GM19023 (cell line): ENCODE measurements at regions not wholly inside any gene's neighbourhood (a gene's known extent, or its start where the extent isn't known, plus 50 kb on each side); places are given as distances from the start of the nearest gene placed in this dataset.
"Not testable (repeated sequence)": the region's sequence is repeated elsewhere in the genome, so short reads cannot be mapped to it uniquely, and the experiment has no call there.

Experiments
- ATAC-seq: cut with Tn5 transposase; IDR thresholded peaks from one replicate; pipeline ENCODE4 v1.9.1; 2021; ENCODE audit warnings: mild to moderate bottlenecking, moderate library complexity; ENCODE audit not compliant: unreplicated experiment

GRCh38 chr9:41771693-41772092 is 357.5 kb downstream of the CNTNAP3B start:
- not testable (repeated sequence) for ATAC-seq

GRCh38 chr9:41754822-41755221 is 374.4 kb downstream of the CNTNAP3B start:
- not testable (repeated sequence) for ATAC-seq

- not testable (repeated sequence) for ATAC-seq
Measured at GRCh38 chr9:41754403-41754802, 374.8 kb downstream of the CNTNAP3B start.

GRCh38 chr9:41741897-41742296 is 387.3 kb downstream of the CNTNAP3B start:
- ATAC-seq: not testable (repeated sequence)

- not testable (repeated sequence) for ATAC-seq
Measured at GRCh38 chr9:41741173-41741572, 388.1 kb downstream of the CNTNAP3B start.

GRCh38 chr9:41738681-41739080 is 390.5 kb downstream of the CNTNAP3B start:
- not testable (repeated sequence) for ATAC-seq

- not testable (repeated sequence) for ATAC-seq
Measured at GRCh38 chr9:41699190-41699589, 430.0 kb downstream of the CNTNAP3B start.

GRCh38 chr9:41697080-41697479 is 432.1 kb downstream of the CNTNAP3B start:
- ATAC-seq: not testable (repeated sequence)

- ATAC-seq: not testable (repeated sequence)
Measured at GRCh38 chr9:41679312-41679711, 449.9 kb downstream of the CNTNAP3B start.

- not testable (repeated sequence) for ATAC-seq
Measured at GRCh38 chr9:41663497-41664036, 465.7 kb downstream of the CNTNAP3B start.

- ATAC-seq: not testable (repeated sequence)
Measured at GRCh38 chr9:41658706-41659105, 469.6 kb upstream of the ZNG1F start.

- not testable (repeated sequence) for ATAC-seq
Measured at GRCh38 chr9:41658116-41658515, 469.0 kb upstream of the ZNG1F start.

- ATAC-seq: not testable (repeated sequence)
Measured at GRCh38 chr9:41657141-41657540, 468.0 kb upstream of the ZNG1F start.

GRCh38 chr9:41655071-41655554 is 466.0 kb upstream of the ZNG1F start:
- not testable (repeated sequence) for ATAC-seq

GRCh38 chr9:41654349-41654748 is 465.2 kb upstream of the ZNG1F start:
- ATAC-seq: not testable (repeated sequence)

GRCh38 chr9:41653560-41654340 is 464.6 kb upstream of the ZNG1F start:
- ATAC-seq: not testable (repeated sequence)

- not testable (repeated sequence) for ATAC-seq
Measured at GRCh38 chr9:41652800-41653199, 463.7 kb upstream of the ZNG1F start.

- not testable (repeated sequence) for ATAC-seq
Measured at GRCh38 chr9:41652100-41652713, 463.1 kb upstream of the ZNG1F start.

GRCh38 chr9:41650086-41650485 is 461.0 kb upstream of the ZNG1F start:
- ATAC-seq: not testable (repeated sequence)

- not testable (repeated sequence) for ATAC-seq
Measured at GRCh38 chr9:41648564-41648963, 459.4 kb upstream of the ZNG1F start.

- not testable (repeated sequence) for ATAC-seq
Measured at GRCh38 chr9:41646246-41646645, 457.1 kb upstream of the ZNG1F start.
